A549 (cell line): ENCODE measurements at regions not wholly inside any gene's neighbourhood (a gene's known extent, or its start where the extent isn't known, plus 50 kb on each side); places are given as distances from the start of the nearest gene placed in this dataset.
"Not testable (repeated sequence)": the region's sequence is repeated elsewhere in the genome, so short reads cannot be mapped to it uniquely, and the experiment has no call there.

ENCODE experiments used
- EP300 ChIP-seq, 2 experiments: fragments of >200 bp; sonication (Bioruptor Twin); formaldehyde crosslinking; IDR thresholded peaks; 2 replicates in 1 of 2; 3 replicates in 1 of 2; pipeline ENCODE4 v1.6.1; 2016 to 2017
- FOXS1 ChIP-seq: fragments of 250-450 bp; sonication (Bioruptor Pico); IDR thresholded peaks from 2 replicates; pipeline ENCODE4 v1.5.0; 2020; ENCODE audit warnings: mild to moderate bottlenecking, moderate library complexity
- MAFK ChIP-seq: fragments of 450-650 bp; IDR thresholded peaks from 2 replicates; pipeline ENCODE4 v1.6.1; 2014; ENCODE audit not compliant: partially characterized antibody
- MYC ChIP-seq: IDR thresholded peaks from 2 replicates; pipeline ENCODE4 v1.6.1; 2012; ENCODE audit warnings: mild to moderate bottlenecking, inconsistent platforms, low read length, improper control_type of control experiment, borderline replicate concordance
- PHF8 ChIP-seq: fragments of 200-600 bp; sonication (generic); IDR thresholded peaks from 2 replicates; pipeline ENCODE4 v1.6.1; 2016; ENCODE audit warnings: low read depth, mild to moderate bottlenecking, antibody characterized with exemption, moderate library complexity, borderline replicate concordance
- POLR2A ChIP-seq: IDR thresholded peaks from 2 replicates; pipeline ENCODE4 v1.6.1; 2012; ENCODE audit warnings: mild to moderate bottlenecking, low read length
- TFCP2L1 ChIP-seq: fragments of 250-450 bp; sonication (Bioruptor Pico); IDR thresholded peaks from 2 replicates; pipeline ENCODE4 v1.5.0; 2021; ENCODE audit warnings: mild to moderate bottlenecking
- ZSCAN20 ChIP-seq: fragments of 250-450 bp; sonication (Bioruptor Pico); IDR thresholded peaks from 2 replicates; pipeline ENCODE4 v1.8.0; 2022; ENCODE audit warnings: mild to moderate bottlenecking, moderate library complexity
- TF ChIP-seq, protein P1 (sequence below): fragments of >200 bp; sonication (Bioruptor Twin); formaldehyde crosslinking; IDR thresholded peaks from 3 replicates; pipeline ENCODE4 v1.5.1; 2016

DNA sequence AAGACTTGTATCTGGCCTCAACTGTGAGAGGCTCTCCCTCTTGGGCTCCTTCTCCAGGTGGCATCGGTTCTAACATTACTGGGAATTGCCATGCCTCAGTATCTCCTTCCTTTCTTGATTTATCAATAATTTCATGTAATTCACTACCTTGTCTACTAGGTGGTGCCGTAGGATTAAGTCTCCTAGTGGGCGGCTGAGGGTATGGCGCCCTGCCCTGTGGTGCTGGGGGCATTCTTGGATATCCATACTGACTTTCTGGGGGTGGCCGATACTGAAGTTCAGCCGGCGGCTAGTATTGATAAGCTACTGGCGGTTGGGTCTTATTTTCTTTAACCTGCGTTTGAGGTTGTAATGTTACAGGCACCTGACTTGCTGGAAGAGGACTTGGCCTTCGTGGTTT, 164.2 kb upstream of the TMPRSS15 start:
- not testable (repeated sequence) for TF ChIP-seq ZSCAN20 (CRISPR knock-in tag); MAFK; POLR2A; PHF8; TFCP2L1 (CRISPR knock-in tag); FOXS1; MYC; EP300 (IDR thresholded peaks at IDR 0.05)
- TF ChIP-seq, protein P1, sequence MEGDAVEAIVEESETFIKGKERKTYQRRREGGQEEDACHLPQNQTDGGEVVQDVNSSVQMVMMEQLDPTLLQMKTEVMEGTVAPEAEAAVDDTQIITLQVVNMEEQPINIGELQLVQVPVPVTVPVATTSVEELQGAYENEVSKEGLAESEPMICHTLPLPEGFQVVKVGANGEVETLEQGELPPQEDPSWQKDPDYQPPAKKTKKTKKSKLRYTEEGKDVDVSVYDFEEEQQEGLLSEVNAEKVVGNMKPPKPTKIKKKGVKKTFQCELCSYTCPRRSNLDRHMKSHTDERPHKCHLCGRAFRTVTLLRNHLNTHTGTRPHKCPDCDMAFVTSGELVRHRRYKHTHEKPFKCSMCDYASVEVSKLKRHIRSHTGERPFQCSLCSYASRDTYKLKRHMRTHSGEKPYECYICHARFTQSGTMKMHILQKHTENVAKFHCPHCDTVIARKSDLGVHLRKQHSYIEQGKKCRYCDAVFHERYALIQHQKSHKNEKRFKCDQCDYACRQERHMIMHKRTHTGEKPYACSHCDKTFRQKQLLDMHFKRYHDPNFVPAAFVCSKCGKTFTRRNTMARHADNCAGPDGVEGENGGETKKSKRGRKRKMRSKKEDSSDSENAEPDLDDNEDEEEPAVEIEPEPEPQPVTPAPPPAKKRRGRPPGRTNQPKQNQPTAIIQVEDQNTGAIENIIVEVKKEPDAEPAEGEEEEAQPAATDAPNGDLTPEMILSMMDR, result not testable (repeated sequence)
